Stimulated activated CD8-positive, alpha-beta memory T cell treated with anti-CD3 and anti-CD28 coated beads, Interleukin-4, amount 100 ng/mL, for 48 hours (primary cell): ENCODE measurements at regions not wholly inside any gene's neighbourhood (a gene's known extent, or its start where the extent isn't known, plus 50 kb on each side); places are given as distances from the start of the nearest gene placed in this dataset.

Experiments
- DNase-seq: peaks from one replicate; pipeline ENCODE4 v3.0.0-alpha.2; 2020

- no peak for DNase-seq
These were observed 73.0 kb upstream of the TPM1 start for GRCh38 chr15:62969442-62970089.

DNA sequence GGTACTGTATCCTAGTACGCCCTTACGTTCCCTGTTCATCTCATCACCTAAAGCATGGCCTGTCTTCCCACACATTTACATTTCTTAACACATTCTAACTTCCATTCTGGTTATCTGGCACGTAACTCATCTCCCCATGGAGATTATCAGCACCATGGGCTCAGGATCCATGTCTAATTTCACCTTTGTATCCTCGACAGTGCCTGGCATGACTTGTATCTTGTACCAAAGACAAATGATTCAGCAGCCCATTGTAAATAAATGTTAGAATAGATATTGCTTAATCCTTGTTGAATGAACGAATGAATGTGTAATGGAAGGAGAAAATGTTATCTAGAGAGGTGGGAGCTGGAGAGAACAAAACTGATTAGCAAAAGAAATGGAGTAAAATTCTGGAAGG lies 69.7 kb upstream of the TPM1 start:
- no peak for DNase-seq

GRCh38 chr15:62975515-62975914 lies 67.0 kb upstream of the TPM1 start:
- DNase-seq, result no peak

GRCh38 chr15:62976301-62976881 lies 66.2 kb upstream of the TPM1 start:
- no peak for DNase-seq

- DNase-seq, result no peak
These were observed 64.4 kb upstream of the TPM1 start for GRCh38 chr15:62977952-62978811.

DNA sequence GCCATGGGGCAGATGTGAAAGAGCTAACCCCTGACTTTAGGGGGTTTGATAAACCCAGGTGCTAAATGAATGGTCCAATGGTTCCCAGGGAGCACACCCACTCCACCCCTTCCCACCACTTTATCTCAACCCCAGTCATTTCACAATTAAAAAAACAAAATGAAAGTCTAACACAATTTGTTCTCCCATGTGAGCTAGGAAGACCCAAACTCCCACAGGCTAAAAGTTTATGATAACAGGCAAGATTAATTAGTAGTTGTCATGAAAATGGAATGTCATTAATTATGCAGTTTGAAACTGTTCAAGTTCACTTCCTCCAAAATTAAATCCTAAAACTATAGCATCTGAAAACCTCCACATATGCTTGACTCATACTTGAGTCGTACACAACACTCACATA lies 63.3 kb upstream of the TPM1 start:
- no peak for DNase-seq

GRCh38 chr15:62981071-62981470 lies 61.5 kb upstream of the TPM1 start:
- DNase-seq, result no peak

DNA sequence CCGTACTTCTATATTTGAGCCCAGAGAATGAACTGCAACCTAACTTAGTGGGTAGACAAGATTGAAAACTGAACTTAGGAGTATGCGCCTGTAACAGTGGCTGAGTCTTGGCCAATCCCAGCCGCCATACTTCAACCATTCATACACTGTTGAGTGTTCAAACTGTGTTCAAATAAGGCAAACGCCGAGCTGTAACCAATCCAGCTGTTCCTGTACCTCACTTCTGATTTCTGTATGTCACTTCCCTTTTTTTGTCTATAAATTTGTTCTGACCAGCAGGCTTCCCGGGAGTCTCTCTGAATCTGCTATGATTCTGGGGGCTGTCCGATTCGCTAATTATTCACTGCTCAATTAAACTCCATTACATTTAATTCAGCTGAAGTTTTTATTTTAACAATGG lies 58.6 kb upstream of the TPM1 start:
- no peak for DNase-seq

DNA sequence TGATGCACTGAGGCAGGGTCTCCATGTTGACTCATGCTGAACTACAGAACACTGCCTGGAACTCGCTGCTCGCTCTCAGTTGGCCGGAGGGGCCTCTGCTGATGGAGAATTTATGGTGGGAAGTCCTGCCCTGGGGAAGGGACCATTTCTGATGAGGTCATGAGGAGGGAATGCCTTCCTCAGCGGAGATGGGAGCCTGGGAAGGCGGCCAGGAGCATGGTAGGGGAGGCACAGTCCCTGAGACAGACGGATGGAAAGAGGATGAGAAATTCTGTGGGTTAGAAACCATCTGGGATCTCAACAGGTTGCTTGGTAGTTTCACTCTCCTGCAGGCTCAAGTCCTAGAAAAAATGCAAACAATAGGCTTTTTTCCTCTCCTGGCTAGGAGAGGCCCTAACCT lies 56.8 kb upstream of the TPM1 start:
- no peak for DNase-seq

DNA sequence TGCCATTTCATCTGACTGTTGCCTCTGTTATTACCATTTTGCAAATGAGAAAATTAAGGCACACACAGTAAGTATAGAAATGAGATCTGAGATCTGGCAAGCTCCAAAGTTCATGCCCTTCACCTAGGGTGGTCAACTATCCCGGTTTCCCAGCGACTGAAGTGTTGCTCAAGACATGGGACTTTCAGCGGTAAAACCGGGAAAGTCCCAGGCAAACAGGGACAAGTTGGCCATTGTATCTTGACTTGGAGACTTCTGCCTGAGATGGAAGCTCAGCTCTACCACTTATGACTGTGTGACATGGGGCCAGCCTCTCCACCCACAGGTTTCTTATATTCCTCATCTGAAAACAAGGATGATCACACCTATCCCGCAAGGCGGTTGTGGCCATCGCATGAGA lies 55.6 kb upstream of the TPM1 start:
- no peak for DNase-seq

- no peak for DNase-seq
These were observed 53.8 kb upstream of the TPM1 start for GRCh38 chr15:62988701-62989100.

- DNase-seq, result no peak
These were observed 53.0 kb upstream of the TPM1 start for GRCh38 chr15:62989366-62990055.

GRCh38 chr15:62991698-62992097 lies 50.8 kb upstream of the TPM1 start:
- DNase-seq, result no peak

GRCh38 chr15:62992302-62992701 lies 50.2 kb upstream of the TPM1 start:
- DNase-seq, result no peak
